ENCODE measurements at regions not wholly inside any gene's neighbourhood (a gene's known extent, or its start where the extent isn't known, plus 50 kb on each side); places are given as distances from the start of the nearest gene placed in this dataset.

DNA sequence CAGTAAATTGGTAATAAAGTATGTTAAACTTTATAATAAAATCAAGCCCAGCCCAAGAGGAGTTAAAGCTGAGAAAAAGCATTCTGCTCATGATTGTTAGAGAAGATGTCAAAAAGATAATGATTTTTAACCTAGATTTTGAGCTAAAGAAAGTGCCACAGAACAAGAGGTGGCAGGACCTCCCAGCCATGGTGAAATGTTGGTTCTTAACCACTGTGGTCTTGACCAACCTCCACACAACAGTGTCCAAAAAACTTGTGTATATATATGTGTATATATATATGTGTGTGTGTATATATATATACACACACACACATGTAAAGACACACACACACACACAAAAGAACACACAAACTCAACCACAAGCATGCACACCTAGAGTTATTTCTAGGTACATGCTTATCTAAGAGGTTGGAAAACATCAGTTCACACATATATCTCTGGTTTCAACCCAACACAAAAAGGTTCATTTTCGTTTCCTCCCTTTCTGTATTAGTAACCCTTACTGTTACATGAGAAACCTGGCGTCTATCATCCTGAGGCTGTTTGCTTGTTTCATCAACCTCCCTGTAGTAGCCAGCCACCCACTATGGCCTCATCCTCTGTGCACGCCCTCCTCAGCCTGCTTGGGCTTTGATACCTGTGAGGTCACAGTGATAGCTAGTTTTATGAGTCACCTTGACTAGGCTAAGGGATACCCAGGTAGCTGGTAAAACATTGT, 631.8 kb upstream of the ID2 start:
- TF ChIP-seq, protein P1, sequence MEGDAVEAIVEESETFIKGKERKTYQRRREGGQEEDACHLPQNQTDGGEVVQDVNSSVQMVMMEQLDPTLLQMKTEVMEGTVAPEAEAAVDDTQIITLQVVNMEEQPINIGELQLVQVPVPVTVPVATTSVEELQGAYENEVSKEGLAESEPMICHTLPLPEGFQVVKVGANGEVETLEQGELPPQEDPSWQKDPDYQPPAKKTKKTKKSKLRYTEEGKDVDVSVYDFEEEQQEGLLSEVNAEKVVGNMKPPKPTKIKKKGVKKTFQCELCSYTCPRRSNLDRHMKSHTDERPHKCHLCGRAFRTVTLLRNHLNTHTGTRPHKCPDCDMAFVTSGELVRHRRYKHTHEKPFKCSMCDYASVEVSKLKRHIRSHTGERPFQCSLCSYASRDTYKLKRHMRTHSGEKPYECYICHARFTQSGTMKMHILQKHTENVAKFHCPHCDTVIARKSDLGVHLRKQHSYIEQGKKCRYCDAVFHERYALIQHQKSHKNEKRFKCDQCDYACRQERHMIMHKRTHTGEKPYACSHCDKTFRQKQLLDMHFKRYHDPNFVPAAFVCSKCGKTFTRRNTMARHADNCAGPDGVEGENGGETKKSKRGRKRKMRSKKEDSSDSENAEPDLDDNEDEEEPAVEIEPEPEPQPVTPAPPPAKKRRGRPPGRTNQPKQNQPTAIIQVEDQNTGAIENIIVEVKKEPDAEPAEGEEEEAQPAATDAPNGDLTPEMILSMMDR (conservative IDR thresholded peaks at IDR 0.05; ENCODE audit: low read depth, low read length) = no peak
- DNase-seq (ENCODE audit: low read depth) = no peak
- H3K4me3 ChIP-seq (ENCODE audit: low read depth, low read length) = no peak overlapping the region

DNA sequence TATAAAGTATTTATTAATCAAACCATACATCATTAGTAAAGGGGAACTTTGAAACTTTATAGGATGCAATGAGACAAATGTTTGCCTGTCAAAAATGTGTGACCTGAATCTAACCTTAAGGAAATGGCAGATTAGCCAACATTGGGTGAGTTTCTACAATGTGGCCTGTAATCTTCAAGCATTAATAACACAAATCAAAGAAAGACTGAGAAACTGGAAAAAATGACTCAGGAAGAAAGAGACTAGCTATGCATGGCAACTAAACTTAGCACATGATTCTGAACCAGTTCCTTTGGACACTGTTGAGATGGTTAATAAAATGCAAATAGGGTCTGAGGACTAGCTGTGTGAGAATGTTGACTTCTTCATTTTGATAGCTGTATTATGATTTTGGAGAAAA, 628.6 kb upstream of the ID2 start:
- TF ChIP-seq, protein P1 (conservative IDR thresholded peaks at IDR 0.05; ENCODE audit: low read depth, low read length) = no peak
- no peak overlapping the region for H3K4me3 ChIP-seq (ENCODE audit: low read depth, low read length)
- DNase-seq (ENCODE audit: low read depth) = no peak

DNA sequence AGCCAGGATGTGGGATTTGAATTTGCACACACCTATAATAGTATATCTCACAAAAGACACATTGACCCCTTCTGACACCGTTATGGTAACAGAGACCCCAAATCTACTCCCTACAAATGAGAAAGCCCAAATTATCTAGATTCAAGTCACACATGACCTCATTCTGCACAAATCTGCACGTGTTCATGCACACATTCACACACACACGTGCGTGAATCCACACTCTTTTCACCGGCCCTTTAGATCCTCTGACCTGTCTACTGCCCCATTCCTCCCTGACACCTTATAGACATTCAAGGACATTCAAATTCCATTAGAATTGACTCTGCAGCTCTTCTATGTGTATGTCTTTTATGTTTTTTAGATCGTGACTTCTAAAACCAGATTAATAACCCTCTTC, 627.8 kb upstream of the ID2 start:
- DNase-seq (ENCODE audit: low read depth) = no peak
- no peak overlapping the region for H3K4me3 ChIP-seq (ENCODE audit: low read depth, low read length)
- TF ChIP-seq, protein P1 (conservative IDR thresholded peaks at IDR 0.05; ENCODE audit: low read depth, low read length) = no peak

DNA sequence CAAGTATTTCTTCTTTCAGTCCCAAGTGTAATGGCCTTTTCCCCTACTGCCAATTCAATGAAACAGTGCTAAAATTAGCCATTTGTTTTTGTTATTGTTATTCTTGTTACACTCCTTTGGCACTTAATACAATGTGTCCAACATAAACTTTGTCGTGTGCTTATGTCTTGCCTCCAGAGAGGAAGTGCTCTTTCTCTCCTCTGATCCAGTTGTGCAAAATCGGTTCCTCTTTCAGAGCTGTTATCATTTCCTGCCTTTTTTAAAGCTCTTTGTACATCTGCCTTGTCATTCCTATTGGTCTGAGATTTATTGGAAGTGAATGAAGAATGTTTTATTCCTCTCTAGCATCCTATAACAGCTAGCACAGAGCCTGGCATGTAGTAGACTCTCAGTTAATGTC, 623.2 kb upstream of the ID2 start:
- no peak overlapping the region for H3K4me3 ChIP-seq (ENCODE audit: low read depth, low read length)
- DNase-seq (ENCODE audit: low read depth) = no peak
- TF ChIP-seq, protein P1 (conservative IDR thresholded peaks at IDR 0.05; ENCODE audit: low read depth, low read length) = no peak

DNA sequence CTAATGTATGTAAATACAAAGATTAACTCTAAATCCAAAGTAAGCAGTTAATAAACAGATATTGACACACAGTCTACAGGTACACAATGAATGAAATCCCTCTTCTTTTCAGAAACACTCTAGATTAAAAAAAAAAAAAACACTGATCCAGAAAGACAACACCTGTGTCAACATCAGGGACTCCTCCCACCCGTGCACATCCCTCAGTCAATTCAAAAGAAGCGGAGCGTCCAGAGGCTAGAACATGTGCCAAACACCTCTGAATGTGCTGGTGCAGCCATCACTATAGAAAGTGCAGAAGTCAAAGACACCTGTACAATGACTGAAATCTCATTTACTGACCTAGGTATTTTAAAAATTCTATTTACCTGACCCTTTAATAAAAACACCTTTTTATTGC, 622.6 kb upstream of the ID2 start:
- TF ChIP-seq, protein P1 (conservative IDR thresholded peaks at IDR 0.05; ENCODE audit: low read depth, low read length) = no peak
- no peak for DNase-seq (ENCODE audit: low read depth)
- H3K4me3 ChIP-seq (ENCODE audit: low read depth, low read length) = no peak overlapping the region

DNA sequence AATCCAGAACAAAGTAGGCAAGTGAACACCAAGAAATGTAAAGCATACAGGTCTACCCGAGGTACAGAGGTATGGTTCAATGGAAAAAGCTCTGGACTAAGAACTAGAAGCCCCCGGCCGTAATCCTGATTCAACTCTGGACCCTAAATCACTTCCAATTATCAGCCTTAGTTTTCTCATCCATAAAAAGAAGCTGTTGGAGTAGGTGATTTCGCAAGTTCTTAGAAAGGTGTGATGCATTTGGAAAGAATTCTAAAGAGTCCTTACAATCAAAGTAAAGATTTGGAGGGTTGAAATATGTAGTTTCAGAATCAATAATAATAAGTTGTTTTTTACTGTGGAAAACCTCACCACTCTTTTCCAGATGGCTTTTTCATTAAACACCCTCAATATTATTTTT, 622.1 kb upstream of the ID2 start:
- DNase-seq (ENCODE audit: low read depth) = no peak
- no peak overlapping the region for H3K4me3 ChIP-seq (ENCODE audit: low read depth, low read length)
- TF ChIP-seq, protein P1 (conservative IDR thresholded peaks at IDR 0.05; ENCODE audit: low read depth, low read length) = no peak

DNA sequence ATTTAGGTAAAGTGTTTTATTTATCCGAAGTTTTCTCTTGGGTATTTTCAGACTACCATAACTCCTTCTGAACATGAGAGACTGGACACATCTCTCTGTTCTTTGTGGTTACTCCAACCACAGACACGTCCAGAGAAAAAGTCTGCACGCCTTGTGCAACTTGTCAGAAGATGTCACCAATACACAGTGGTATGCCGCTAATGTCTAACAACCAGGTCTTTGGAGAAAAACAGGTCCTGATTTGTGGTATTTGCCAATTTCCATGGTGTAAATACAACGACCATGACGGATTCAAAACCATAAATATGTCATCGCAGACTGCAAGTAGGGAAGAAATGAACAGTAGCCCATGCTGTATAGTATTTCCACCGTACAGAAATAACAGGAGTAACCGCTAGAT, 620.6 kb upstream of the ID2 start:
- DNase-seq (ENCODE audit: low read depth) = no peak
- H3K4me3 ChIP-seq (ENCODE audit: low read depth, low read length) = no peak overlapping the region
- TF ChIP-seq, protein P1 (conservative IDR thresholded peaks at IDR 0.05; ENCODE audit: low read depth, low read length) = no peak

Measured in epithelial cell of proximal tubule (primary cell).